Heart left ventricle (tissue), 13 donors: ENCODE measurements at regions not wholly inside any gene's neighbourhood (a gene's known extent, or its start where the extent isn't known, plus 50 kb on each side); places are given as distances from the start of the nearest gene placed in this dataset.

ENCODE experiments used
- POLR2A ChIP-seq, 2 donors: fragments of 450-650 bp; IDR thresholded peaks; one replicate each; pipeline ENCODE4 v1.6.1; 2017; ENCODE audit warnings: antibody characterized with exemption in 2 of 2, mild to moderate bottlenecking in 2 of 2, moderate library complexity in 2 of 2
- TF ChIP-seq, protein P1 (sequence below), 12 donors: fragments of 200-600 bp; sonication (generic) in 4 of 12; IDR thresholded peaks; one replicate each; pipeline versions ENCODE4 v1.5.0 to v1.8.0; 2018 to 2022; ENCODE audit warnings: antibody characterized with exemption in 12 of 12, mild to moderate bottlenecking in 5 of 12
- donor health status: ischemic (EF 13 %, LVEDD 7.1; RV severe dilation, severe dysfunction).
- donor health status: DM: no; HTN: yes; CAD: no.
- donor health status: DM: no; HTN: no; CAD: no.
- donor health status: ischemic (EF 25% LVEDD 6.9; RV normal size, moderate dysfunction).
- donor health status: ischemic (EF 25% LVEDD 5.7; RV mildly dilated, moderate dysfunction).
- donor health status: ischemic (EF 35%, LVEDD 5.7; RV mildly dilated, moderate dysfunction).
- donor health status: nonischemic (EF 11% LVEDD 7.7; RV severe dilation, severe dysfunction).
- donor health status: DM: yes; HTN: yes; CAD: no.
- donor health status: PGD.
- donor health status: ischemic (EF 29% LVEDD 5.4; RV normal size, mild dysfunction).
- donor health status: nonischemic (EF 23%, LVEDD 6.1; RV moderate dilation, normal function).

GRCh38 chr2:146979746-146980145 lies 865.1 kb upstream of the ACVR2A start:
- TF ChIP-seq, protein P1, sequence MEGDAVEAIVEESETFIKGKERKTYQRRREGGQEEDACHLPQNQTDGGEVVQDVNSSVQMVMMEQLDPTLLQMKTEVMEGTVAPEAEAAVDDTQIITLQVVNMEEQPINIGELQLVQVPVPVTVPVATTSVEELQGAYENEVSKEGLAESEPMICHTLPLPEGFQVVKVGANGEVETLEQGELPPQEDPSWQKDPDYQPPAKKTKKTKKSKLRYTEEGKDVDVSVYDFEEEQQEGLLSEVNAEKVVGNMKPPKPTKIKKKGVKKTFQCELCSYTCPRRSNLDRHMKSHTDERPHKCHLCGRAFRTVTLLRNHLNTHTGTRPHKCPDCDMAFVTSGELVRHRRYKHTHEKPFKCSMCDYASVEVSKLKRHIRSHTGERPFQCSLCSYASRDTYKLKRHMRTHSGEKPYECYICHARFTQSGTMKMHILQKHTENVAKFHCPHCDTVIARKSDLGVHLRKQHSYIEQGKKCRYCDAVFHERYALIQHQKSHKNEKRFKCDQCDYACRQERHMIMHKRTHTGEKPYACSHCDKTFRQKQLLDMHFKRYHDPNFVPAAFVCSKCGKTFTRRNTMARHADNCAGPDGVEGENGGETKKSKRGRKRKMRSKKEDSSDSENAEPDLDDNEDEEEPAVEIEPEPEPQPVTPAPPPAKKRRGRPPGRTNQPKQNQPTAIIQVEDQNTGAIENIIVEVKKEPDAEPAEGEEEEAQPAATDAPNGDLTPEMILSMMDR (IDR thresholded peaks at IDR 0.05): no peak
- no peak for TF ChIP-seq POLR2A (IDR thresholded peaks at IDR 0.05)
